GM23248 (cell line): ENCODE measurements at regions not wholly inside any gene's neighbourhood (a gene's known extent, or its start where the extent isn't known, plus 50 kb on each side); places are given as distances from the start of the nearest gene placed in this dataset.
"Not testable (repeated sequence)": the region's sequence is repeated elsewhere in the genome, so short reads cannot be mapped to it uniquely, and the experiment has no call there.

Experiments
- DNase-seq: peaks from one replicate; pipeline ENCODE4 v3.0.0-alpha.2; 2015
- H2AFZ ChIP-seq: fragments of 200-600 bp; sonication (generic); 2 replicates; pipeline ENCODE4 v1.6.1; 2016; ENCODE audit warnings: antibody characterized with exemption
- H3F3A ChIP-seq: fragments of 200-600 bp; sonication (generic); 2 replicates; pipeline ENCODE4 v1.6.1; 2016; ENCODE audit warnings: mild to moderate bottlenecking, antibody characterized with exemption, mixed run types; ENCODE audit not compliant: insufficient read depth
- H3K27ac ChIP-seq: fragments of 200-600 bp; sonication (generic); 2 replicates; pipeline ENCODE4 v1.5.1; 2016; ENCODE audit warnings: mild to moderate bottlenecking
- H3K27me3 ChIP-seq: fragments of 200-600 bp; sonication (generic); replicated peaks from 2 replicates; pipeline ENCODE4 v1.6.1; 2016; ENCODE audit warnings: mild to moderate bottlenecking; ENCODE audit not compliant: insufficient read depth
- H3K36me3 ChIP-seq: fragments of 200-600 bp; sonication (generic); 2 replicates; pipeline ENCODE4 v1.6.1; 2016; ENCODE audit warnings: low read depth, mild to moderate bottlenecking
- H3K4me1 ChIP-seq: fragments of 200-600 bp; sonication (generic); 2 replicates; pipeline ENCODE4 v1.6.1; 2016; ENCODE audit warnings: mild to moderate bottlenecking; ENCODE audit not compliant: insufficient read depth
- H3K4me2 ChIP-seq: fragments of 200-600 bp; sonication (generic); one replicate; pipeline ENCODE4 v1.6.1; 2016; ENCODE audit warnings: mild to moderate bottlenecking; ENCODE audit not compliant: unreplicated experiment
- H3K4me3 ChIP-seq: fragments of 200-600 bp; sonication (generic); 2 replicates; pipeline ENCODE4 v1.5.1; 2016; ENCODE audit warnings: mild to moderate bottlenecking
- H3K79me2 ChIP-seq: fragments of 200-600 bp; sonication (generic); 2 replicates; pipeline ENCODE4 v1.6.1; 2016; ENCODE audit warnings: mild to moderate bottlenecking; ENCODE audit not compliant: insufficient read depth
- H3K9ac ChIP-seq: fragments of 200-600 bp; sonication (generic); 2 replicates; pipeline ENCODE4 v1.6.1; 2016; ENCODE audit warnings: mild to moderate bottlenecking
- H3K9me2 ChIP-seq: fragments of 200-600 bp; sonication (generic); 2 replicates; pipeline ENCODE4 v1.6.1; 2016; ENCODE audit warnings: mixed run types, mild to moderate bottlenecking, moderate library complexity; ENCODE audit not compliant: insufficient read depth
- H3K9me3 ChIP-seq: fragments of 200-600 bp; sonication (generic); one replicate; pipeline ENCODE4 v1.6.1; 2017; ENCODE audit warnings: low read depth
- H4K20me1 ChIP-seq: fragments of 200-600 bp; sonication (generic); 2 replicates; pipeline ENCODE4 v1.6.0; 2016; ENCODE audit not compliant: insufficient read depth
- EZH2 ChIP-seq: fragments of 200-600 bp; sonication (generic); IDR thresholded peaks from 2 replicates; pipeline ENCODE4 v1.6.1; 2018; ENCODE audit warnings: antibody characterized with exemption, mild to moderate bottlenecking; ENCODE audit not compliant: insufficient read depth, poor library complexity, severe bottlenecking
- EZH2phosphoT487 ChIP-seq: fragments of 200-600 bp; sonication (generic); IDR thresholded peaks from 2 replicates; pipeline ENCODE4 v1.6.1; 2018; ENCODE audit warnings: antibody characterized with exemption, moderate library complexity, mild to moderate bottlenecking, low read depth; ENCODE audit not compliant: insufficient read depth
- WGBS, 2 experiments: methylation state at CpG; one replicate each; pipeline ENCODE4 v1.1.6; 2015 to 2017; ENCODE audit warnings: low lambda C conversion rate in 2 of 2, low coverage in 1 of 2; ENCODE audit errors: missing lambda C conversion rate in 2 of 2; 5-methylcytosine and 5-hydroxymethylcytosine counted together
- in situ Hi-C: fragments of 300-500 bp; cut with MboI; formaldehyde crosslinking; loops from 2 replicates; pipeline ENCODE4 v1.15.0; 2020

DNA sequence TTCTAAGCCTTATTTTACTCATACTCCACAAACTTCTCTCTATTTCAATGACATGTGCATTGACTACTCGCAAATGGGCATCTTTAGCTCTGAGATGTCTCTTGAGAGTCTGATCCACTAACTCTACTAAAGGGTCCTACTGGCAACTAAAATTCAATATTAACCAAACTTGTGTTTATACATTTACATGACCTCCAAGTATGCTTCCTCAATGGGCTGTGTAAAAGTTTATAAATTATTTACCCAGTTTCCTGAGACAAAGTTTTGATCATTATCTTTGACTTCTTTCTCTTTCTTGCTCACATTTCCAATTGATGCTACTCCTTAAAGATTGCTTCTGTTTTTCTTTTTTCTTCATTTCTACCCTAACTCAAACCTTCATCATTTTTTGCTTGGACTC, 510.1 kb upstream of the DAB2 start:
- H3K4me3 ChIP-seq = no peak overlapping the region
- no peaks in the 10 kb centered on the region for H3K79me2 ChIP-seq
- H3K9me2 ChIP-seq = no peaks in the 10 kb centered on the region
- no peak overlapping the region for H3K4me2 ChIP-seq
- no peaks in the 10 kb centered on the region for H3K9me3 ChIP-seq
- no peaks in the 10 kb centered on the region for H3K27me3 ChIP-seq
- H2AFZ ChIP-seq = no peak overlapping the region
- TF ChIP-seq EZH2phosphoT487 (no peak), EZH2 (no peak)
- H3K36me3 ChIP-seq = no peaks in the 10 kb centered on the region
- H3K27ac ChIP-seq = no peak overlapping the region
- no peaks in the 10 kb centered on the region for H4K20me1 ChIP-seq
- no peak overlapping the region for H3K9ac ChIP-seq
- 84 to 96% methylated on average over 1 of the region's 1 CpG for WGBS, 2 experiments
- in situ Hi-C loops = loop anchor here (25.0 kb wide), 2 partner anchors 223 to 348 kb away; no protein-coding TSS in a partner anchor
- no peak for DNase-seq
- H3F3A ChIP-seq = no peaks in the 10 kb centered on the region
- no peaks in the 10 kb centered on the region for H3K4me1 ChIP-seq

DNA sequence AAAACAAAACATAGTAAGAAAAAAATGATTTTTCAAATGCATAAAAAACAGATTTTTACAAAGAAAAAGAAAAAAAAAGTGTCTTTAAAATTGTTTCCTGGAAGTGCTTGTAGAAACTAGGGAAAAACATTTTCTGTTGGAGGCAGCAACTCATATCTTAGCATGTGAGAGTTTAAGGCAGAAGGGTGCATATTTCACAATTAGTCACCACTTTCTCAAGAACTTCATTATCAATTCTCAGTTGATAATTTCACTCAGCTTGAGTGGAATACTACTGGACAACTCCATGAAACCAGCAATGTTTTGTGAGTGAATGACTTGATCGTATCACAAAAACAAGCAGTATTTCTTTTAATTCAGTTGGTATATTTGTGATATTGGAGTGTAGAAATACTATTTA, 508.3 kb upstream of the DAB2 start:
- WGBS, 2 experiments = 21 to 23% methylated on average over 1 of the region's 1 CpG
- in situ Hi-C loops = loop anchor here (25.0 kb wide), 2 partner anchors 221 to 346 kb away; no protein-coding TSS in a partner anchor

DNA sequence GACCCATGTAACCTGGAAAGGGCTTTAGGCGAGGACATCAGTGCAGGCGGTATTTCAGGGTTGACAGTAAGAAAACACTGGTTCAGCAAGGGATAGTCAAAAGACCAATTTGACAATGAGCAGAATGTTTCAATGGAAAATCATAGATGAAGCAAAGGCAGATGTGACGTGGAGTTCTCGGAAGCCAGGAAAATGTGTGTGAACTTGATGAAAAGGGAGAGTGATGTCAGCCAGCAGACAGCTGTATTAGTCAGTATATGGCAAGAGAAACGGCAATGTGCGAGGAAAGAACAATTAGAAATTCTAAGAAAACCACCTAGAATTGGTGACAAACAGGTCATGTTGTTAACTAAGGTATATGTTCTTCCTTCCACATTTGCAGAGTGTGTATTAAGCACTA, 503.9 kb upstream of the DAB2 start:
- in situ Hi-C loops = loop anchor here (25.0 kb wide), 2 partner anchors 216 to 341 kb away; no protein-coding TSS in a partner anchor
- no peaks in the 10 kb centered on the region for H3K9me2 ChIP-seq
- H3K36me3 ChIP-seq = no peaks in the 10 kb centered on the region
- H3K79me2 ChIP-seq = no peaks in the 10 kb centered on the region
- TF ChIP-seq EZH2 = no peak
- TF ChIP-seq EZH2phosphoT487 = no peak
- H3K4me3 ChIP-seq = no peak overlapping the region
- H2AFZ ChIP-seq = no peak overlapping the region
- H3K4me2 ChIP-seq = no peak overlapping the region
- no peaks in the 10 kb centered on the region for H3K4me1 ChIP-seq
- no peaks in the 10 kb centered on the region for H3F3A ChIP-seq
- no peaks in the 10 kb centered on the region for H3K27me3 ChIP-seq
- H4K20me1 ChIP-seq = no peaks in the 10 kb centered on the region
- DNase-seq = peak; percentile 54
- H3K9me3 ChIP-seq = no peaks in the 10 kb centered on the region
- no peak overlapping the region for H3K27ac ChIP-seq
- no peak overlapping the region for H3K9ac ChIP-seq
- 34 to 36% methylated on average over 6 of the region's 6 CpGs for WGBS, 2 experiments

More for the DNA sequence above, 508.3 kb upstream of the DAB2 start:
- H3K9me2 ChIP-seq = no peaks in the 10 kb centered on the region
- no peaks in the 10 kb centered on the region for H3K79me2 ChIP-seq
- H3K4me2 ChIP-seq = no peak overlapping the region
- no peak for DNase-seq
- no peaks in the 10 kb centered on the region for H4K20me1 ChIP-seq
- no peaks in the 10 kb centered on the region for H3K9me3 ChIP-seq
- no peak overlapping the region for H3K27ac ChIP-seq
- H3K4me3 ChIP-seq = no peak overlapping the region
- H2AFZ ChIP-seq = no peak overlapping the region
- H3K36me3 ChIP-seq = no peaks in the 10 kb centered on the region
- H3K27me3 ChIP-seq = no peaks in the 10 kb centered on the region
- no peaks in the 10 kb centered on the region for H3F3A ChIP-seq
- H3K9ac ChIP-seq = no peak overlapping the region
- H3K4me1 ChIP-seq = no peaks in the 10 kb centered on the region
- TF ChIP-seq EZH2phosphoT487 (no peak), EZH2 (no peak)

DNA sequence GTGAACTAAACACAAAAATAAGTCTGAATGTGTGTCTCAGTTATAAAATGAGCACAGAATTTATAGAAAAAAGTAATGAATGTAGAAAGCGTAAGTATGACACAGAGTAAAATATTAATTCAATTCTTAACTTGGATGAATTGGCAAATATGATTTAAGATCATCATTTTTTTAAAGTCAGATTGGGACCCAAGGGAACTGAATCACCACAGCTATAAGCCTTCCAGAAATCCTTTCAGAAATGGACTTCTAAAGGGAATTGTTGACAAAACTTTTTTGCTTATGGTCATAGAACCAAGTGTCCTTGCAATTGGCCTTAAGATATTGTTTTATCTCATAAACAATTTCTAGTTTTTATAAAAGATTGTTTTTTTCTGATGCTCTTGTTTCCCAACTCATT, 495.1 kb upstream of the DAB2 start:
- Histone ChIP-seq H3K4me2 (no peak overlapping the region), H3K79me2 (no peaks in the 10 kb centered on the region), H3K27me3 (no peaks in the 10 kb centered on the region), H3K4me1 (no peaks in the 10 kb centered on the region), H3K4me3 (no peak overlapping the region), H3F3A (no peaks in the 10 kb centered on the region), H3K9me3 (no peaks in the 10 kb centered on the region), H2AFZ (no peak overlapping the region), H3K9me2 (no peaks in the 10 kb centered on the region), H3K36me3 (no peaks in the 10 kb centered on the region), H4K20me1 (no peaks in the 10 kb centered on the region), H3K9ac (no peak overlapping the region), H3K27ac (no peak overlapping the region)
- no peak for TF ChIP-seq EZH2
- TF ChIP-seq EZH2phosphoT487 = no peak
- 70 to 74% methylated on average over 1 of the region's 1 CpG for WGBS, 2 experiments
- no peak for DNase-seq
- in situ Hi-C loops = no loop called here

DNA sequence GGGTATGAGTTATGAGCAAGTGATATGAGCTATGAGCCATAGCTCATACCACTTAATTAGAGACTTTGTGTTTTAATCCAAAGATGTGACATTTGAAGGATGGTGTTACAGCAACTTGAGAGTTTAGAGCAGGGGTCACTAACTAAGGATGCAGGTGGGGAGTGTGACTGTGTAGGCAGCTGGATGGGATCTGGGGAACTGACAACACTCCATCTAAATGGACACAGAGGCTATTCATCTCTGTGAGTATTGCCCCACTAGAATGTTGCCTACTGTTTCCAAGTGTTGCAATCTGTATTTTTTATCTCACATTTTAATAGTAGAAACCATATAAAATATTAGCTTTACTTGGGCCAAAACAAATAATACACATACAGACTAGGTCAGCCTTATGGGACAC, 488.1 kb upstream of the DAB2 start:
- H3K27ac ChIP-seq = no peak overlapping the region
- H3K79me2 ChIP-seq = no peaks in the 10 kb centered on the region
- H3K27me3 ChIP-seq = no peaks in the 10 kb centered on the region
- H3K9me3 ChIP-seq = no peaks in the 10 kb centered on the region
- in situ Hi-C loops = no loop called here
- H4K20me1 ChIP-seq = no peaks in the 10 kb centered on the region
- no peak for DNase-seq
- no peaks in the 10 kb centered on the region for H3K36me3 ChIP-seq
- no peaks in the 10 kb centered on the region for H3F3A ChIP-seq
- H3K9me2 ChIP-seq = no peaks in the 10 kb centered on the region
- H2AFZ ChIP-seq = no peak overlapping the region
- TF ChIP-seq EZH2phosphoT487 = no peak
- TF ChIP-seq EZH2 = no peak
- H3K9ac ChIP-seq = no peak overlapping the region
- H3K4me2 ChIP-seq = no peak overlapping the region
- no peak overlapping the region for H3K4me3 ChIP-seq
- H3K4me1 ChIP-seq = no peaks in the 10 kb centered on the region

DNA sequence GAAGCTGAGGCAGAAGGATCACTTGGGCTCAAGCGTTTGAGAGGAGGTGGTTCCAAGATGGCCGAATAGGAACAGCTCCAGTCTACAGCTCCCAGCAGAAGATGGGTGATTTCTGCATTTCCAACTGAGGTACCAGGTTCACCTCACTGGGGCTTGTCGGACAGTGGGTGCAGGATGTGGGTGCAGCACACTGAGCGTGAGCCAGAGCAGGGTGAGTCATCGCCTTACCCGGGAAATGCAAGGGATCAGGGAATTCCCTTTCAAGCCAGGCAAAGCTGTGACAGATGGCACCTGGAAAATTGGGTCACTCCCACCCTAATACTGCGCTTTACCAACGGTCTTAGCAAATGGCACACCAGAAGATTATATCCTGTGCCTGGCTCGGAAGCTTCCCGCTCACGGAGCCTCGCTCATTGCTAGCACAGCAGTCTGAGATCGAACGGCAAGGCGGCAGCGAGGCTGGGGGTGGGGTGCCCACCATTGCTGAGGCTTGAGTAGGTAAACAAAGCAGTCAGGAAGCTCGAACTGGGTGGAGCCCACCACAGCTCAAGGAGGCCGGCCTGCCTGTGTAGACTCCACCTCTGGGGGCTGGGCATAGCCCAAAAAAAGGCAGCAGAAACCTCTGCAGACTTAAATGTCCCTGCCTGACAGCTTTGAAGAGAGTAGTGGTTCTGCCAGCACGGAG, 482.6 kb upstream of the DAB2 start:
- H3K4me1 ChIP-seq, H3K4me3 ChIP-seq, H3K27ac ChIP-seq, H3K36me3 ChIP-seq, H4K20me1 ChIP-seq, H3K27me3 ChIP-seq, DNase-seq, in situ Hi-C loops, H3K4me2 ChIP-seq, H3K9me2 ChIP-seq, H3K79me2 ChIP-seq, H2AFZ ChIP-seq, H3K9ac ChIP-seq, H3K9me3 ChIP-seq, H3F3A ChIP-seq: not testable (repeated sequence)
- 82 to 84% methylated on average over 19 of the region's 19 CpGs for WGBS, 2 experiments
